ENCODE measurements at regions not wholly inside any gene's neighbourhood (a gene's known extent, or its start where the extent isn't known, plus 50 kb on each side); places are given as distances from the start of the nearest gene placed in this dataset.
"Not testable (repeated sequence)": the region's sequence is repeated elsewhere in the genome, so short reads cannot be mapped to it uniquely, and the experiment has no call there.

- DNase-seq (ENCODE audit: low read depth in 2 of 2): no peak
These were observed 82.9 kb downstream of the ZNF737 start for GRCh38 chr19:20482721-20483120.

DNA sequence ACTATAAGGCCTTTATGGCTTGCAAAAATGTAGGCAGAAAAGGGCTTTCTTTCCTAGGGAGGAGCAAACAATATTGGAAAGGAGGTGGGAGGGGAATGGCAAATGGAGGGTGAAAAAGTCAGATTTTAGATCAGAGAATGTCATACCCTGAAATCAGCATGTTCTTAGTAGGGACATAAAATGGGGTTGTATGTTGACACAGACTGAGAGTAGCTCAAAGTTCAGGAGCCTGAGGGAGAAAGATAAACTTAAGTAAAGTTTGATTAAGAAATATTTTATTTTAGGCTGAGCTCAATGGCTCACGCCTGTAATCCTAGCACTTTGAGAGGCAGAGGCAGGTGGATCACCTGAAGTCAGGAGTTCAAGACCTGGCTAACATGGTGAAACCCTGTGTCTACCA lies 83.8 kb downstream of the ZNF737 start:
- no peak for DNase-seq (ENCODE audit: low read depth in 2 of 2)

DNA sequence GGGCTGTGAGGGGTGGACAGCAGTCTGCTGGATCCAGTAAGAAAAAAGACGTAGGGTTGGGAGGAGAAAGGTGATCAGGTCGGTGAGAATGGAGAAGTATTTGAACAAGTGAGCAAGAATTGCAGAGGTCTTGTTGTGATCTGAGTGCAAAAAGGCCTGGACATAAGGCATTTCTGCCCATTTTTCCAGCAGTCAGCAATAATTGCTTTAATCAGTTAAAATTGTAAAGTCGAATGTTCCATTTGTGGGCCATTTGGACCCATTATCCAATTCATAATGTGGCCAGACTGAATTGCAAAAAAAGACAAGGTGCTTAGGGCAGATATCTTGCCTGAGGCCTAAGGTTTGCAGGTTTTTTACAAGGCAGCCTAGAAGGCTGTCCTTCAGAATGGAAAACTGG lies 86.1 kb downstream of the ZNF737 start:
- no peak for DNase-seq (ENCODE audit: low read depth in 2 of 2)

- DNase-seq (ENCODE audit: low read depth in 2 of 2): no peak
These were observed 86.6 kb downstream of the ZNF737 start for GRCh38 chr19:20478936-20479335.

DNA sequence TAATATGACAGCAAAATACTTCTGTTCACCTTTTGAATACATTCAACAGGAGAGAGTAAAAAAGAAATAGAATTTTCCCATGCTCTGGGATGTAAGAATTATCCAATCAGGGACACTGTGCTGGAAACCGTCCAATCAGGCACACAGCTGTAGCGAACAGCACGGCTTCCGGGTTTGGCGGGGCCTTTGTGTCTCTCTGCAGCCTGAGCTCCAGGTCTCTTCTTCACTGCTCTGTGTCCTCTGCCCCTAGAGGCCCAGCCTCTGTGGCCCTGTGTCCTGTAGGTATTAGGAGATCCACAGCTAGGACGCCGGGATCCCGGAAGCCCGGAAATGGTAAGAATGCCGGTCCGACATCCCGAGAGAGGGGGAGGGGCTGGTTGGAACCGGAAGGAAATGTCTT lies 92.7 kb downstream of the ZNF737 start:
- DNase-seq (ENCODE audit: low read depth in 2 of 2): no peak

DNA sequence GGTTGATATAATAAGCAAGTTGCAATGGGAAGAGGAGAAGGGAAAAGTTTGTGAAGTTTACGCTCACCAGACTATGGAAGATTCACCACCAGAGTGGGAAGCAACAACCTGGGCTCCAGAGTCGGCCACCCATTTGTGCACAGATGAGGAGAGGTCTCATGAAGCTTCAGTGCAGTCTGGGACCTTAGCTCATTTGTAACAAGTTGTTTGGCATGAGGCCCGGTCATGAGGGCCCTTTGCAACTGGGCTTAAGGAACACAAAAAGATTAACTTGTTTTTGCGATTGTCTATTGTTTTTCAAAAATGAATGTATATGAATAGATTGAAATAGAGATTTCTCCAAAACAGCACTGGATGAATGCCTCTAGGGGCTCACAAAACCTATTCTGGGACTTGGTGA lies 94.2 kb downstream of the ZNF737 start:
- no peak for DNase-seq (ENCODE audit: low read depth in 2 of 2)

GRCh38 chr19:20470345-20471135 lies 95.0 kb downstream of the ZNF737 start:
- DNase-seq (ENCODE audit: low read depth in 2 of 2): no peak

- DNase-seq (ENCODE audit: low read depth in 2 of 2): not testable (repeated sequence)
These were observed 99.0 kb downstream of the ZNF737 start for GRCh38 chr19:20466638-20466990.

GRCh38 chr19:20465922-20466637 lies 99.5 kb downstream of the ZNF737 start:
- DNase-seq (ENCODE audit: low read depth in 2 of 2): not testable (repeated sequence)

DNA sequence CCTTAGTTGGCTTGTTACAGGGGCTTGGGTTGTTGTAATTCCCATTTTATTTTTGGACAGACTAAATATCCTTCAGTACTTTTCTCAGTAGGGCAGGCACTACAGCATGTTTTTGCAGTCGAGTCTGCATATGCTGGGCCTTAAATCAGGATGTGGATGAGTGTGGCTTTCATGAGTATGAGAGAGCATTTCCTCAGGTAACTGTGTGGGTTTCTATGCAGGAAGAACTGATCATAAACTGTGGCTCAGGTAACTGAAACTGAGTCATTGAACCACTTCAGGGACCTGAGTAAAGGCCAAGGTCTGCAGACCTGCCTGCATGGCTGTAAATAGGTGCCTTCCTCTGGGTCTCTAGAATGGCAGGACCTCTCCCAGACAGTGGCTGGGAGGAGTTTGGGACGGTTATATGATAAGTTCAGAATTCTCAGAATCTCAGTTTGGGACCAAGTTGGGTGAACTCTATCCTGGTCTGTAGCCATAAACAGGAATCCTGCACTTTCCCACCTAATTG lies 112.1 kb downstream of the ZNF737 start:
- no peak for DNase-seq (ENCODE audit: low read depth in 2 of 2)

DNA sequence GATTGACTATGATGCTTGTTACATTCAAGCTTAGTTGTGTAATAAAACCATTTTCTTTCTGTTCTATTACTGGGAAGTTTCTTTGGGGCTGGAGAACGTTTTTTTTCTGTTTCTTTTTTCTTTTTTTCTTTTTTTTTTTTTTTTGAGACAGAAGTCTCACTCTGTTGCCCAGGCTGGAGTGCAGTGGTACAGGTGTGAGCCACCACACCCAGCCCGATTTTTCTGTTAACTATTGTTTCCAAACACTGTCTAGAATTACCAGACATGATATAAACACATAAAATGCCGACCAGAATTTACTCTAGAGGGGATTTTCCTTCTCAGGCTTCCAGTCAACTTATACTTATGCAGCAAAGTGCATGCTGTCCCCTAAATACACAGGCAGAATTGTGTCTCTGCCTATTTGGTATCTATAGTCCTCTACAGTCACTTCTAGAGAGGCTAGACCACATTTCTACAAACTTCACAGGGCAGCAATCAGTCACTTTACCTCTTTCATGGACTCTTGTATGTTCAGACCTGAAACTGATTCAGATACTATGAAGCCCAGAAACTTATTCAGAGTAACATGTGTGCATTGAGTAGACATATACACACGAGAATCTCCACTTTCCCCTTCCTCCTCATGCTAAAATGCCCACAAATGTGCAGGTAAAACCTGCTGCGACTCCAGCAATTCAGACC lies 121.2 kb downstream of the ZNF737 start:
- DNase-seq (ENCODE audit: low read depth in 2 of 2): no peak

- not testable (repeated sequence) for DNase-seq (ENCODE audit: low read depth in 2 of 2)
These were observed 133.2 kb downstream of the ZNF737 start for GRCh38 chr19:20432266-20432842.

DNA sequence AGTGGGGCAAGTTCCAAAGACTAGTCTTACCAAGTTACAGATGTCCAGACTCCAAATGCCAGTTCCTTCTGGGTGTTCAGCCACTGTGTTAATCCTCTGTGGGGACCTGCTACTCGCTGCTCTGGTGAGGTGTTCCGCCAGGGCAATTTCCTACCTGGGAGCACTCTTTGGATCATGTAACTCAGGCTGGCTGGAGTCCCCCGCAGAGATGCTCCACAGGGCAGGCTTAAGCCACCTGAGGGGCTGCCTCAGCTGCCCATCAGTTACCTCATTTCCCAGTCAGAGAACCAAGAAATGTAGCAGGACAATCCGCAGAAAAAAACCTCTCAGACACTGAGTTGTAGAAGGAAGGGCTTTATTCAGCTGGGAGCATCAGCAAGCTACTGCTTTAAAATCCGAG lies 133.8 kb downstream of the ZNF737 start:
- no peak for DNase-seq (ENCODE audit: low read depth in 2 of 2)

DNA sequence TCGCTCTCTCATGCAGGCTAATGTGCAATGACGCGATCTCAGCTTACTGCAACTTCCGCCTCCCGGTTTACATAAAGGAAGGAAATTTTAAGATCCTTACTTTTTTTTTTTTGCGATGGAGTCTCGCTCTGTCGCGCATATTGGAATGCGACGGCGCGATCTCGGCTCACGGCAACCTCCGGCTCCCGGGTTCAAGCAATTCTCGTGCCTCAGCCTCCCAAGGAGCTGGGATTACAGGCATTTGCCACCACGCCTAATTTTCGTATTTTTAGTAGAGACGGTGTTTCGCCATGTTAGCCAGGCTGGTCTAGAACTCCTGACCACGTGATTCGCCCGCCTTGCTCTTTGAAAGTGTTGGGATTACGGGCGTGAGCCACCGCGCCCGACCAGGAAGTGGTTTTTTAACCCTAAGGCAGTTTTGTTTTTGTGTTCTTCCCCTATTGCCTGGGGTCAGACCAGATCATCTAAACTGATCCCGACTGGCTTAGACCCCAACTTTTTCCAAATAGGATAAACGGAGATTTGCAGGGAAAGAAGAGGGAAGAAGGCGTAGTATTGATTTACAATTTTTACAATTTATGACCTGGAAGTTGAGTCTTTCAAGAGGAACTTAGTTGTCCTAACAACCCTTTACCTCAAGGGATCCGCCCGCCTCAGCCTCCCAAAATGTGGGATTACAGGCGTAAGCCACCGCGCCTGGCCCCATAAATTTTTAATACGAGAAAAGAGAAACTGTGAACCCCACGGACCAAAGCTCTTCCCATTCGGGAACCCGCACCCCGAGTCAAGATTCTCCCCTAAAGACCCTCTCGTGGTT lies 142.0 kb downstream of the ZNF737 start:
- peak; percentile 26 to 58 for DNase-seq (ENCODE audit: low read depth in 2 of 2)

GRCh38 chr19:20422216-20423205 lies 143.1 kb downstream of the ZNF737 start:
- DNase-seq (ENCODE audit: low read depth in 2 of 2): no peak

DNA sequence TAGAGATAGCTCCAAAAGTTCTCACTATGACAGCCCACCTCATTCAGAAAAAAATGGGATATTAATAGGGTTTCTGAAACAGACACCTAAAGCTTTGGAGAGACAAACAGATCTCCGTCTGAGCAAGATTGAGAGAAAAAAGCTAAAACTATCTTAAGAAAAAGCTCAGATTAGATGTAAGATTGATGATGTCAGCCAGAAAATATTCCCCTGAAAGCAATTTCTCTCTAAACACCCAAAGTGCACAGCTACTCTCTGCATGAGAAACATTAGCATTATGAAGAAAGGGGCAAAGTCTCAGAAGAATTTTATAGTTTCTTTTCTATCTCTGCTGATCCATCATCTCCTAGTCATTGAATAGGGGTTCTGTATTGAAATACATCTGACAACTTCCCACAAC lies 148.9 kb downstream of the ZNF737 start:
- no peak for DNase-seq (ENCODE audit: low read depth in 2 of 2)

DNA sequence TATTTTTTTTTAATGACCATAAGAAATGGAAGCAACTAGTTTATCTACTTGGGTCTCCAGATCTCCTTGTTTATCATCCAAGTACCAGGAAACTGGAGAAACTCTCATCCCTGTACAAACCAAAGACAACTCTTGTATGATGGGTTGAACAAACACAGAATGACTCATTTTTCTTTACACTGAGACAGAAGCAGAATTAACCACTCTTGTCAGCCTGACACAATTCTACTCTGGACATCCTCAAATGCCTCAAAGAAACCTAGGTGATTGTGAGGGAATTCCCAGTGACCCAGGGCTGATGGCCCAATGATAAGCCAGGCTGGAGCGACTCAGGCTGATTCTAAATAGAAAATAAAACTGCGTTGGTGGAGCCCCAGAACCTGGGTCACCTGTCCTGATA lies 151.5 kb downstream of the ZNF737 start:
- no peak for DNase-seq (ENCODE audit: low read depth in 2 of 2)

DNA sequence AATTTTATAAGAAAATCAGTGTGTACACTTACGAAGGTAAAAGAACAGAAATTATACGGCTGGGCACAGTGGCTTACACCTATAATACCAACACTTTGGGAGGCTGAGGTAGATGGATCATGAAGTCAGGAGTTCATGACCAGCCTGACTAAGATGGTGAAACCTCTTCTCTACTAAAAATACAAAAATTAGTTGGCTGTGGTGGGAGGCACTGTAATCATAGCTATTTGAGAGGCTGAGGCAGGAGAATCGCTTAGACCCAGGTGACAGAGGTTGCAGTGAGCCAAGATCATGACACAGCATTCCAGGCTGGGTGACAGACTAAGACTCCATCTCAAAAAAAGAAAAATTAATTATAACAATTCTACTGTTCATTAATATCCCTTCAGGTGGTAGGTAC lies 151.9 kb downstream of the ZNF737 start:
- no peak for DNase-seq (ENCODE audit: low read depth in 2 of 2)

DNA sequence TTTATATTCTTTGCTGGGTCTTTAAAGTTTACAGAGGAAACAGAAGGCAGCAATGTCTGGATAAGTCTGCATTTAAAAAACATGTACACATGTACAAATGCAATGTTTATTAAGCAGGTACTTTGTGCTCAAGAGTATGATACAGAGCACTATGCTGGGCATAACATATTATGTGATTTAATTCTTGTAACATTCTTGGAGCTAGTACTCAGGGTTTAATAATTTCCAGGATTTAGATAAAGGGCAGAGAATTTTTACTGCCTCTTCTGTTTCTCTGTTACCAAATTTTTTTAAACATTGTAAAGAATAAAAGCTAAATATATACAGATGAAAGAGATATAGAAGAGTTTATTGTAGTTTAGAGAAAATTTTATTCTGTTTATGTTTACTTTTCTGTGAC lies 152.7 kb downstream of the ZNF737 start:
- DNase-seq (ENCODE audit: low read depth in 2 of 2): no peak

DNA sequence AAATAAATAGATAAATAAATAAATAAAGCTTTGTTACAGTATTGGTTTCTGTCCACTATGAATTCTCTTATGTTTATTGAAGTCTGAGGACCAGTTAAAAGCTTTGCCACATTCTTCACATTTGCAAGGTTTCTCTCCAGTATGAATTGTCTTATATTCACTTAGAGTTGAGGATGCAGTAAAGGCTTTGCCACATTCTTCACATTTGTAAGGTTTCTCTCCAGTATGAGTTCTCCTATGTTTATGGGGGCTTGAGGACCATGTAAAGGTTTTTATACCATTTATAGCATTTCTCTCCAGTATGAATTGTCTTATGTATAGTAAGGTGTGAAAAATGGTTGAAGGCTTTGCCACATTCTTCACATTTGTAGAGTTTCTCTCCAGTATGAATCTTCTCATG lies 168.3 kb downstream of the ZNF737 start:
- no peak for DNase-seq (ENCODE audit: low read depth in 2 of 2)

Data from lung microvascular endothelial cell (primary cell).